K562 (cell line): ENCODE measurements at regions not wholly inside any gene's neighbourhood (a gene's known extent, or its start where the extent isn't known, plus 50 kb on each side); places are given as distances from the start of the nearest gene placed in this dataset.

Experiments used
- ARHGAP35 ChIP-seq: fragments of 450-650 bp; IDR thresholded peaks from 2 replicates; pipeline ENCODE4 v1.6.1; 2018; ENCODE audit not compliant: partially characterized antibody
- C11orf30 ChIP-seq: fragments of 450-650 bp; IDR thresholded peaks from 2 replicates; pipeline ENCODE4 v1.6.1; 2016; ENCODE audit warnings: low read depth, mild to moderate bottlenecking
- CGGBP1 ChIP-seq: fragments of 250-450 bp; sonication (Bioruptor Pico); IDR thresholded peaks from 2 replicates; pipeline ENCODE4 v1.9.0; 2021; ENCODE audit warnings: mild to moderate bottlenecking
- CTCF ChIP-seq, 3 experiments: IDR thresholded peaks in 2 of 3; conservative IDR thresholded peaks in 1 of 3; 2 replicates each; pipeline ENCODE4 v1.5.1; 2011 to 2012; ENCODE audit warnings: low read length in 3 of 3, mild to moderate bottlenecking in 3 of 3, control low read depth in 2 of 3, improper control_type of control experiment in 1 of 3, inconsistent platforms in 1 of 3, low read depth in 1 of 3, mixed read lengths in 1 of 3, moderate library complexity in 1 of 3; ENCODE audit not compliant: insufficient read depth in 2 of 3
- EHMT2 ChIP-seq: fragments of 450-650 bp; IDR thresholded peaks from 2 replicates; pipeline ENCODE4 v1.6.1; 2018; ENCODE audit warnings: antibody characterized with exemption
- FOS ChIP-seq: IDR thresholded peaks from 3 replicates; pipeline ENCODE4 v1.6.1; 2011; ENCODE audit not compliant: insufficient read length; ENCODE audit errors: extremely low read depth
- GATAD2B ChIP-seq: fragments of 450-650 bp; IDR thresholded peaks from 2 replicates; pipeline ENCODE4 v1.6.1; 2017; ENCODE audit warnings: mild to moderate bottlenecking, borderline replicate concordance
- HNRNPK ChIP-seq: fragments of 200-400 bp; formaldehyde crosslinking; IDR thresholded peaks from one replicate; pipeline ENCODE4 v1.6.1; 2018; ENCODE audit warnings: mild to moderate bottlenecking, low read depth, low read length; ENCODE audit not compliant: poor library complexity, severe bottlenecking
- LARP7 ChIP-seq: fragments of 450-650 bp; IDR thresholded peaks from 2 replicates; pipeline ENCODE4 v1.6.1; 2016
- PHB ChIP-seq: fragments of 250-450 bp; sonication (Bioruptor Pico); IDR thresholded peaks from 2 replicates; pipeline ENCODE4 v1.5.0; 2021
- PHF20 ChIP-seq: fragments of 450-650 bp; IDR thresholded peaks from 2 replicates; pipeline ENCODE4 v1.6.1; 2018; ENCODE audit not compliant: partially characterized antibody
- POLR2B ChIP-seq: fragments of 450-650 bp; IDR thresholded peaks from 2 replicates; pipeline ENCODE4 v1.6.1; 2018; ENCODE audit warnings: low read depth; ENCODE audit not compliant: partially characterized antibody
- RBFOX2 ChIP-seq: fragments of 200-400 bp; formaldehyde crosslinking; IDR thresholded peaks from 2 replicates; pipeline ENCODE4 v1.6.1; 2017; ENCODE audit warnings: low read depth, mild to moderate bottlenecking, low read length, moderate library complexity
- RBM34 ChIP-seq: fragments of 200-400 bp; formaldehyde crosslinking; IDR thresholded peaks from 2 replicates; pipeline ENCODE4 v1.6.1; 2018; ENCODE audit warnings: low read length, borderline replicate concordance; ENCODE audit not compliant: insufficient read depth
- RNF2 ChIP-seq: sonication (generic); IDR thresholded peaks from 2 replicates; pipeline ENCODE4 v1.6.1; 2016
- SMARCA5 ChIP-seq: fragments of 450-650 bp; IDR thresholded peaks from 2 replicates; pipeline ENCODE4 v1.6.1; 2016
- SMARCB1 ChIP-seq: IDR thresholded peaks from 2 replicates; pipeline ENCODE4 v1.6.1; 2011; ENCODE audit warnings: improper control_type of control experiment, low read depth; ENCODE audit not compliant: insufficient read length
- SMC3 ChIP-seq: conservative IDR thresholded peaks from 2 replicates; pipeline ENCODE4 v1.6.1; 2011; ENCODE audit warnings: low read depth, low read length, improper control_type of control experiment; ENCODE audit not compliant: insufficient read depth
- STAG1 ChIP-seq: sonication (generic); formaldehyde crosslinking; IDR thresholded peaks from 2 replicates; pipeline ENCODE4 v1.5.0; 2020; ENCODE audit warnings: missing genetic modification reagents, borderline replicate concordance
- TAL1 ChIP-seq: fragments of 450-650 bp; IDR thresholded peaks from 2 replicates; pipeline ENCODE4 v1.6.1; 2016; ENCODE audit warnings: mild to moderate bottlenecking
- TEAD2 ChIP-seq: fragments of 450-650 bp; IDR thresholded peaks from 2 replicates; pipeline ENCODE4 v1.6.1; 2016; ENCODE audit warnings: missing genetic modification characterization, control low read depth, missing compliant biosample characterization
- U2AF1 ChIP-seq: fragments of 200-400 bp; formaldehyde crosslinking; optimal IDR thresholded peaks from 2 replicates; pipeline ENCODE3; 2017; ENCODE audit warnings: mild to moderate bottlenecking, low read depth, low read length, moderate library complexity
- ZNF134 ChIP-seq: fragments of 250-450 bp; sonication (Bioruptor Pico); conservative IDR thresholded peaks from 2 replicates; pipeline ENCODE4 v1.4.0; 2020
- ZNF324 ChIP-seq: fragments of 250-450 bp; sonication (Bioruptor Pico); IDR thresholded peaks from 2 replicates; pipeline ENCODE4 v1.4.0; 2020; ENCODE audit warnings: mild to moderate bottlenecking
- ZNF830 ChIP-seq: fragments of 250-450 bp; sonication (Bioruptor Pico); IDR thresholded peaks from 2 replicates; pipeline ENCODE4 v1.5.0; 2021; ENCODE audit warnings: mild to moderate bottlenecking
- TF ChIP-seq, protein P1 (sequence below): sonication (generic); formaldehyde crosslinking; IDR thresholded peaks from 2 replicates; pipeline ENCODE4 v1.8.0; 2022; ENCODE audit warnings: mild to moderate bottlenecking, missing genetic modification reagents

DNA sequence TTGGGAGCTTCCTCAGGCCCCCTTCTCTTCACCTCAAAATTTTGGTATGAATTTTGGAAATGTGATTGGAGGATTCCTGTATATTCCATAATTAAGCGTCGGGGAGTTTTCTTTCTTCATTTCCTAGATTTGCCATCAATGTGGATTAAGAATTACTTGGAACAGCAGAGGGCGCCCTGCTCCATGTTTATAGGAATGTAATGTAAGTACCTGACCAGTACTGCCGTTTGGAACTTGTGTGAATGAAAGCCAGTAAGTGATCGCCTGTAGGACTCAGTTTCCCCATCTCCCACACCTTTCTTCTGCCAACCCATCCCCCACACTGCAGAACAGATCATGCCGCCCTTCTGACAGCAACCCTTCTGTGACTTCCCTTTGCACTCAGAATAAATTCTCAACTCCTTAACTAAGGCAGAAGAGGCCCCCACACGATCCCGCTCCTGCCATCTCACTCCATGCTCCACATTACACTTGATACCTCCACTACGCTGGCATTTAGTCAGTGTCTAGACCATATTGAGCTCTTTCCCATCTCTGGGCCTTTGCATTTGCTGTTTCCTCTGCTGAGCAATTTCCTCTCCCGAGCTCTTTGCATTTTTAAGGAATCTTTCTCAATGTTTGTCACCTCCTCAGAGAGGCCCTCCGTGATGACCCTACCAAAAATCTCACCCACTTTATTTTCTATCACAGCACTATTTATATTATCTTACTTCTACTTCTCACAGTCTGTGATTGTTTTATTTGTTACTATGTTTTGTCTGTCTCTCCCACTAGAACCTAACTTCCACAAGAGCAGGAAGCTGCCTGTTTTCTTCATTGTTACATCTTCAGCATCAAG lies 79.5 kb upstream of the HTR4 start (continued):
- TF ChIP-seq CTCF (IDR thresholded peaks at IDR 0.05 in 2 of 3, conservative IDR thresholded peaks at IDR 0.05 in 1 of 3; ENCODE audit: insufficient read depth in 2 of 3, low read depth in 1 of 3, low read length in 3 of 3) (peak; percentile 73 to 83 (median 73)), GATAD2B (no peak), CGGBP1 (CRISPR knock-in tag) (no peak), ZNF830 (CRISPR knock-in tag) (no peak), C11orf30 (no peak), TAL1 (no peak), STAG1 (CRISPR knock-in tag) (peak; percentile 67; the same call in 1 of the 2 replicates), PHF20 (no peak), SMARCA5 (peak; percentile 38; the same call in 1 of the 2 replicates), SMC3 (peak; percentile 87), PHB (CRISPR knock-in tag) (no peak), POLR2B (no peak), TEAD2 (tag) (no peak), U2AF1 (no peak), HNRNPK (no peak), ARHGAP35 (no peak), FOS (no peak), RBM34 (no peak), ZNF324 (CRISPR knock-in tag) (no peak), EHMT2 (no peak), RNF2 (no peak), RBFOX2 (no peak), LARP7 (no peak), SMARCB1 (no peak), ZNF134 (CRISPR knock-in tag) (no peak)
- TF ChIP-seq, protein P1, sequence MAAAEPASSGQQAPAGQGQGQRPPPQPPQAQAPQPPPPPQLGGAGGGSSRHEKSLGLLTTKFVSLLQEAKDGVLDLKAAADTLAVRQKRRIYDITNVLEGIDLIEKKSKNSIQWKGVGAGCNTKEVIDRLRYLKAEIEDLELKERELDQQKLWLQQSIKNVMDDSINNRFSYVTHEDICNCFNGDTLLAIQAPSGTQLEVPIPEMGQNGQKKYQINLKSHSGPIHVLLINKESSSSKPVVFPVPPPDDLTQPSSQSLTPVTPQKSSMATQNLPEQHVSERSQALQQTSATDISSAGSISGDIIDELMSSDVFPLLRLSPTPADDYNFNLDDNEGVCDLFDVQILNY (CRISPR knock-in tag) = no peak
